Lung (tissue), 11 donors: ENCODE measurements at regions not wholly inside any gene's neighbourhood (a gene's known extent, or its start where the extent isn't known, plus 50 kb on each side); places are given as distances from the start of the nearest gene placed in this dataset.
A peak's percentile ranks its signal among the peaks of the same experiment; 100 is the strongest.

Source experiments
- ATAC-seq: fragments of 200-7000 bp; cut with Tn5 transposase; one replicate; pipeline ENCODE4 v1.9.1; 2020; ENCODE audit warnings: moderate number of reproducible peaks; ENCODE audit not compliant: insufficient read depth, low FRiP score
- DNase-seq, 3 donors: peaks; one replicate each; pipeline ENCODE4 v3.0.0-alpha.2; 2013 to 2017
- H3K27ac ChIP-seq, 2 donors: one replicate each; pipeline ENCODE4 v1.5.1; 2013; ENCODE audit warnings: mild to moderate bottlenecking in 2 of 2, moderate library complexity in 2 of 2, control low read depth in 1 of 2, inconsistent platforms in 1 of 2, low read depth in 1 of 2, low read length in 1 of 2
- H3K27me3 ChIP-seq, 3 donors: one replicate each; pipeline ENCODE4 v1.5.1; 2013; ENCODE audit warnings: low read length in 2 of 3; ENCODE audit not compliant: control insufficient read depth in 3 of 3, insufficient read depth in 3 of 3
- H3K36me3 ChIP-seq, 4 donors: one replicate each; pipeline ENCODE4 v1.5.1; 2013; ENCODE audit warnings: low read length in 4 of 4, mild to moderate bottlenecking in 1 of 4, moderate library complexity in 1 of 4; ENCODE audit not compliant: control insufficient read depth in 4 of 4, insufficient read depth in 4 of 4
- H3K4me1 ChIP-seq, 5 donors: one replicate each; pipeline ENCODE4 v1.5.1; 2013; ENCODE audit warnings: low read length in 5 of 5, mild to moderate bottlenecking in 2 of 5, moderate library complexity in 1 of 5; ENCODE audit not compliant: control insufficient read depth in 5 of 5, insufficient read depth in 5 of 5
- H3K4me3 ChIP-seq: one replicate; pipeline ENCODE4 v1.5.1; 2013; ENCODE audit warnings: mild to moderate bottlenecking, control low read depth, moderate library complexity
- H3K9ac ChIP-seq, 2 donors: one replicate each; pipeline ENCODE4 v1.5.1; 2013; ENCODE audit warnings: low read length in 2 of 2, control low read depth in 1 of 2; ENCODE audit not compliant: insufficient read depth in 1 of 2
- H3K9me3 ChIP-seq, 4 donors: one replicate each; pipeline ENCODE4 v1.5.1; 2013; ENCODE audit warnings: low read length in 3 of 4, mild to moderate bottlenecking in 1 of 4, moderate library complexity in 1 of 4; ENCODE audit not compliant: control insufficient read depth in 4 of 4, insufficient read depth in 3 of 4
- CTCF ChIP-seq: IDR thresholded peaks from 2 replicates; pipeline ENCODE4 v1.5.1; 2012; ENCODE audit warnings: mild to moderate bottlenecking; ENCODE audit errors: control extremely low read depth, extremely low read depth
- WGBS, 2 donors: extraction: QIAGEN DNeasy Blood & Tissue Kit; methylation state at CpG; one replicate each; pipeline ENCODE4 v1.1.7; 2013; 5-methylcytosine and 5-hydroxymethylcytosine counted together
- donor health status: control.
- donor health status: control.
- donor health status: Bipolar disorder and iron deficiency.
- donor health status: healthy.
- donor health status: DM: yes; HTN: yes; CAD: no.

- H3K9me3 ChIP-seq = peaks cover 0 to 2% (median 0%) of the 10 kb centered on the region in 4 donors
- no peaks in the 10 kb centered on the region for H3K36me3 ChIP-seq
- no peaks in the 10 kb centered on the region for H3K27me3 ChIP-seq
- H3K4me3 ChIP-seq = no peak overlapping the region
- 74 to 80% methylated on average over 16 of the region's 16 CpGs for WGBS, 2 donors
- TF ChIP-seq CTCF = no peak
- H3K27ac ChIP-seq = no peak overlapping the region
- ATAC-seq (no peak), DNase-seq (peak in 2 of 3 donors; percentile 55 to 64)
- H3K4me1 ChIP-seq = peaks cover 0 to 32% (median 9%) of the 10 kb centered on the region in 5 donors
- no peak overlapping the region for H3K9ac ChIP-seq
Measured at GRCh38 chr18:76057386-76057785, 437.7 kb downstream of the ZNF516 start.

GRCh38 chr18:76056471-76057110 is 438.5 kb downstream of the ZNF516 start:
- Histone ChIP-seq H3K27ac (no peak overlapping the region), H3K9me3 (peaks cover 0 to 2% (median 0%) of the 10 kb centered on the region in 4 donors), H3K27me3 (no peaks in the 10 kb centered on the region), H3K4me3 (no peak overlapping the region), H3K4me1 (peaks cover 0 to 40% (median 9%) of the 10 kb centered on the region in 5 donors), H3K36me3 (no peaks in the 10 kb centered on the region), H3K9ac (no peak overlapping the region)
- ATAC-seq (peak; percentile 60), DNase-seq (peak; percentile 88 to 96 (median 96))
- TF ChIP-seq CTCF = no peak
- WGBS, 2 donors = 71 to 81% methylated on average over 13 of the region's 13 CpGs

GRCh38 chr18:76055578-76055977 is 439.5 kb downstream of the ZNF516 start:
- H3K36me3 ChIP-seq = no peaks in the 10 kb centered on the region
- peaks cover 0 to 48% (median 9%) of the 10 kb centered on the region in 5 donors for H3K4me1 ChIP-seq
- DNase-seq (peak in 2 of 3 donors; percentile 31 to 38), ATAC-seq (no peak)
- no peaks in the 10 kb centered on the region for H3K27me3 ChIP-seq
- H3K27ac ChIP-seq = no peak overlapping the region
- H3K9ac ChIP-seq = peak overlapping the region in 1 of 2 donors; percentile 30
- peaks cover 0 to 2% (median 0%) of the 10 kb centered on the region in 4 donors for H3K9me3 ChIP-seq
- WGBS, 2 donors = 77 to 89% methylated on average over 9 of the region's 9 CpGs
- TF ChIP-seq CTCF = no peak
- no peak overlapping the region for H3K4me3 ChIP-seq
